KMS-11 (cell line): ENCODE measurements at regions not wholly inside any gene's neighbourhood (a gene's known extent, or its start where the extent isn't known, plus 50 kb on each side); places are given as distances from the start of the nearest gene placed in this dataset.

Experiments
- H2AFZ ChIP-seq: fragments of 200-600 bp; sonication (generic); 2 replicates; pipeline ENCODE4 v1.6.1; 2016; ENCODE audit warnings: antibody characterized with exemption, mixed run types, low read depth
- H3K27ac ChIP-seq: fragments of 200-600 bp; sonication (generic); 2 replicates; pipeline ENCODE4 v1.6.1; 2016; ENCODE audit warnings: mild to moderate bottlenecking, mixed run types
- H3K27me3 ChIP-seq: fragments of 200-600 bp; sonication (generic); 2 replicates; pipeline ENCODE4 v1.6.1; 2017; ENCODE audit warnings: mild to moderate bottlenecking, low read depth, mixed run types, moderate library complexity; ENCODE audit not compliant: insufficient read depth
- H3K36me3 ChIP-seq: fragments of 200-600 bp; sonication (generic); 2 replicates; pipeline ENCODE4 v1.6.1; 2017; ENCODE audit warnings: mild to moderate bottlenecking, mixed run types; ENCODE audit not compliant: insufficient read depth
- H3K4me1 ChIP-seq: fragments of 200-600 bp; sonication (generic); 2 replicates; pipeline ENCODE4 v1.6.1; 2016; ENCODE audit warnings: mild to moderate bottlenecking, low read depth, mixed run types; ENCODE audit not compliant: poor library complexity, severe bottlenecking
- H3K4me2 ChIP-seq: fragments of 200-600 bp; sonication (generic); 2 replicates; pipeline ENCODE4 v1.7.0; 2016; ENCODE audit warnings: mild to moderate bottlenecking, mixed run types
- H3K4me3 ChIP-seq: fragments of 200-600 bp; sonication (generic); IDR thresholded peaks from 2 replicates; pipeline ENCODE4 v1.6.1; 2017; ENCODE audit warnings: low read depth, low read length, mixed read lengths; ENCODE audit not compliant: insufficient read depth
- H3K79me2 ChIP-seq: fragments of 200-600 bp; sonication (generic); 2 replicates; pipeline ENCODE4 v1.6.1; 2016; ENCODE audit warnings: low read depth, mixed run types; ENCODE audit not compliant: insufficient read depth
- H3K9ac ChIP-seq: fragments of 200-600 bp; sonication (generic); 2 replicates; pipeline ENCODE4 v1.6.1; 2016; ENCODE audit warnings: mild to moderate bottlenecking, mixed run types
- H4K20me1 ChIP-seq: fragments of 200-600 bp; sonication (generic); 2 replicates; pipeline ENCODE4 v1.6.1; 2016; ENCODE audit warnings: mild to moderate bottlenecking, mixed run types; ENCODE audit not compliant: insufficient read depth
- TF ChIP-seq, protein P1 (sequence below): fragments of 200-600 bp; sonication (generic); conservative IDR thresholded peaks from 2 replicates; pipeline ENCODE4 v1.6.1; 2017; ENCODE audit warnings: low read depth, mild to moderate bottlenecking, antibody characterized with exemption, low read length, moderate library complexity, mixed read lengths

DNA sequence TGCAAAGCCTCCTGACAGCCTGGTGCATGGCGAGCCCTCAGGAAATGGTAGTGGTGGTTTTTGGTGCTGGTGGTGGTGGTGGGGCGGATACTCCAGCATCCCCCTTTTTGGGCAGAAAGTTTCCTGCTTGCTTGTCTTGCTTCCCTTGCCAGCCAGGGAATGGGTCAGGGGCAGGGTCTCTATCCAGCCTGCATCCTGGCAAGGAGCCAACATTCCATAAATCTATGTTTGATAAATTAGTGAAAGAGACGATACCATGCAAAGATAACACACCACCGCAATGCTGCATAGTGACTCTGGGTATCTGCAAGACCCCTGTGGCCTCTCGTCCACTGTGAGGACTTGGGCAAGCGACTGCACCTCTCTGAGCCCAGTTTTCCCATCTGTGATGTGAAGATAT, 246.2 kb downstream of the LRFN2 start:
- Histone ChIP-seq H2AFZ (no peak overlapping the region), H4K20me1 (no peaks in the 10 kb centered on the region), H3K4me3 (no peak overlapping the region), H3K27me3 (no peaks in the 10 kb centered on the region), H3K9ac (no peak overlapping the region), H3K4me1 (no peaks in the 10 kb centered on the region), H3K4me2 (no peak overlapping the region), H3K36me3 (no peaks in the 10 kb centered on the region), H3K79me2 (no peaks in the 10 kb centered on the region), H3K27ac (no peak overlapping the region)
- TF ChIP-seq, protein P1, sequence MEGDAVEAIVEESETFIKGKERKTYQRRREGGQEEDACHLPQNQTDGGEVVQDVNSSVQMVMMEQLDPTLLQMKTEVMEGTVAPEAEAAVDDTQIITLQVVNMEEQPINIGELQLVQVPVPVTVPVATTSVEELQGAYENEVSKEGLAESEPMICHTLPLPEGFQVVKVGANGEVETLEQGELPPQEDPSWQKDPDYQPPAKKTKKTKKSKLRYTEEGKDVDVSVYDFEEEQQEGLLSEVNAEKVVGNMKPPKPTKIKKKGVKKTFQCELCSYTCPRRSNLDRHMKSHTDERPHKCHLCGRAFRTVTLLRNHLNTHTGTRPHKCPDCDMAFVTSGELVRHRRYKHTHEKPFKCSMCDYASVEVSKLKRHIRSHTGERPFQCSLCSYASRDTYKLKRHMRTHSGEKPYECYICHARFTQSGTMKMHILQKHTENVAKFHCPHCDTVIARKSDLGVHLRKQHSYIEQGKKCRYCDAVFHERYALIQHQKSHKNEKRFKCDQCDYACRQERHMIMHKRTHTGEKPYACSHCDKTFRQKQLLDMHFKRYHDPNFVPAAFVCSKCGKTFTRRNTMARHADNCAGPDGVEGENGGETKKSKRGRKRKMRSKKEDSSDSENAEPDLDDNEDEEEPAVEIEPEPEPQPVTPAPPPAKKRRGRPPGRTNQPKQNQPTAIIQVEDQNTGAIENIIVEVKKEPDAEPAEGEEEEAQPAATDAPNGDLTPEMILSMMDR = no peak

DNA sequence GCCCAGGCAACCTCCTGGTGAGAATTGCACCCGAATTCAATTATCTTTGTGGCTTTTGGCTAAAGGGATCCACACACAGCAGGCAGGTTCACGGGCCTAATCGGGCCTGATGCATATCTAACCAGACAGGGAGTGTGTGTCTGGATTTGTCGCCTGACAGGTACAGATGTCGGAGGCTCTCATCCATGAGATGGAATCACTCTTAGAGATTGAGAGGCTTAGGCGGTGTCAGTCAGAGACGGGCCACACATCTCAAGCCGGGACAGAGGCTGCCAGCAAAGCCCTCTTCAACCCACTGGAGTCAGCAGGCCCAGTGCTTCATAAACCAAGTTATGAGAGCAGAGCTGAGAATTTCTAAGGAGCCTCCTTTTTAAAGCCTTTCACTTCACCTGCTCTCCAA, 247.0 kb downstream of the LRFN2 start:
- H3K79me2 ChIP-seq = no peaks in the 10 kb centered on the region
- H3K4me1 ChIP-seq = no peaks in the 10 kb centered on the region
- no peak overlapping the region for H2AFZ ChIP-seq
- H3K4me3 ChIP-seq = no peak overlapping the region
- TF ChIP-seq, protein P1 = no peak
- H3K9ac ChIP-seq = no peak overlapping the region
- no peak overlapping the region for H3K4me2 ChIP-seq
- H3K27ac ChIP-seq = no peak overlapping the region
- H3K27me3 ChIP-seq = no peaks in the 10 kb centered on the region
- H4K20me1 ChIP-seq = no peaks in the 10 kb centered on the region
- H3K36me3 ChIP-seq = no peaks in the 10 kb centered on the region

DNA sequence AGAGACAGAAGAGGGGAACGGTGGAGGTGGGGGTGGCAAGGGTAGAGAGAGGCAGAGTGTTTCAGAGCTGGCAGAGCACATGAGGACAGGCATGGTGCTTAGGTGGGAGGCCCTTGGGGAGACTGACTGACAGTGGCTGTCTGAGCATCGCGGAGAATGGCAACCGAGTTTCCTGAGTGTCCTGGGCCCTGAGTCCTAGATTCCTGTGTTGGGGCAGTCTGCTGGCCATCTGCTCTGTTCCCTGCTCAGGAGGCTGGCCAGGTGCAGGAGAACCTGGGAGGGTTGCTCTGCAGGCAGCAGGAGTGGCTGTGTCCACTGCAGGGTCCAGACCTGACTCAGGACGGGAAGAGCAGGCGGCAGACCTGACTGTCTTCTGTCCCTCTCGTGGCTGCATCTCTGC, 248.9 kb downstream of the LRFN2 start:
- no peak overlapping the region for H2AFZ ChIP-seq
- H3K4me1 ChIP-seq = no peaks in the 10 kb centered on the region
- H3K4me3 ChIP-seq = no peak overlapping the region
- no peaks in the 10 kb centered on the region for H3K27me3 ChIP-seq
- H3K36me3 ChIP-seq = no peaks in the 10 kb centered on the region
- TF ChIP-seq, protein P1 = no peak
- no peaks in the 10 kb centered on the region for H4K20me1 ChIP-seq
- no peaks in the 10 kb centered on the region for H3K79me2 ChIP-seq
- H3K9ac ChIP-seq = no peak overlapping the region
- H3K27ac ChIP-seq = no peak overlapping the region
- no peak overlapping the region for H3K4me2 ChIP-seq

DNA sequence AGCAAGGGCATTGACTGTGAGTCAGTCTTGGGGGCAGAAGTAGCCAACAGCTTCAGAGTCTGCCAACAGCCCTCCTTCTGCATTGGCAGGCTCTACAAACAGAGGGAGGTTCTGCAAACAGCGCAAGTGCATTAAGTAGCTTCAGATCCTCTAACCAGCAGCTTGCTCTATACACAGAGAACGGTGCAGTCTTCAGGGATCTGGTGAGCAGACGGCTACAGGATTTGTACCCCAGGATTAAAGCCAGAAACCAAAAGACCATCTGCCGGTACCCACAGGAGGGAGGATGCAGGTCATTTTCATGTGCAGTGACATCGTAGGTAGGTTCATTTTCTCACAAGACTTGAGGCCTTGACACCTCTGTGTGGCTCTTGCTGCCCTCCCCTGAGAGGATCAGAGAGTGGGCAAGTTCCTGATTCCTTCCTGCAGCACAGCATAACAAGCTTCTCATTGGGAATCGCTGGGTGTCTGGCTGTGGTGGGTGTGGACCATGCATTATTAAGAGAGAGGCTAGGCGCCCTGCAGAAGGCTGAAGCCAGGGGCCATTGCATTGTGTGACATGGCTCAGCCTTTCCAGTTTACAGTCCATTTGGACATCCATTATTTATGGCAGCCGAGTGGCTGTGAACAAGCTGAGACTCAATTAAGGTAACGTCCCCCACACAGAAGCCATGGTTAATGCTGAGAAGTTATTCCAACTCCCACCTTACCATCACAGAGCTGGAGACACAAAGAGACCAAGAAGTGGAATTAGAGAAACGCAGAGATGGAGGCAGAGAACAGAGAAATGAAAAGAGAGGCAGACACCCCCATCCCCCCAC, 250.0 kb downstream of the LRFN2 start:
- Histone ChIP-seq H3K27ac (no peak overlapping the region), H3K4me2 (no peak overlapping the region), H3K79me2 (no peaks in the 10 kb centered on the region), H4K20me1 (no peaks in the 10 kb centered on the region), H3K36me3 (no peaks in the 10 kb centered on the region), H2AFZ (no peak overlapping the region), H3K4me1 (no peaks in the 10 kb centered on the region), H3K4me3 (no peak overlapping the region), H3K9ac (no peak overlapping the region), H3K27me3 (no peaks in the 10 kb centered on the region)
- TF ChIP-seq, protein P1 = no peak
